B cell (primary cell): ENCODE measurements at regions not wholly inside any gene's neighbourhood (a gene's known extent, or its start where the extent isn't known, plus 50 kb on each side); places are given as distances from the start of the nearest gene placed in this dataset.

Experiments used
- ATAC-seq: fragments of 200-7000 bp; cut with Tn5 transposase; one replicate; pipeline ENCODE4 v1.10.0; 2021; ENCODE audit warnings: low read depth, mild to moderate bottlenecking, moderate number of reproducible peaks, moderate library complexity
- CTCF ChIA-PET: fragments of 350-600 bp; sonication (Branson Sonifier 250); formaldehyde crosslinking; loops from one replicate; lab custom pipeline; 2021; ENCODE audit warnings: antibody characterized with exemption, inconsistent platforms; lab: Charles Lee
- POLR2A ChIA-PET: fragments of 350-600 bp; sonication (Branson Sonifier 250); formaldehyde crosslinking; loops from one replicate; lab custom pipeline; 2021; ENCODE audit warnings: antibody characterized with exemption; lab: Charles Lee
- DNase-seq: peaks from one replicate; pipeline ENCODE4 v3.0.0; 2013
- H2AFZ ChIP-seq: 2 replicates; pipeline ENCODE4 v1.6.1; 2012; ENCODE audit warnings: mild to moderate bottlenecking, low read depth, low read length; ENCODE audit not compliant: insufficient read depth, poor library complexity, severe bottlenecking
- H3K27ac ChIP-seq, 2 donors: 1 replicate in 1 of 2; 2 replicates in 1 of 2; pipeline ENCODE4 v1.5.1; 2012 to 2013; ENCODE audit warnings: low read length in 2 of 2, mild to moderate bottlenecking in 2 of 2, moderate library complexity in 1 of 2
- H3K27me3 ChIP-seq, 4 experiments: fragments of 200-600 bp in 1 of 4; sonication (generic) in 1 of 4; replicated peaks in 1 of 4; 1 replicate in 2 of 4; 2 replicates in 2 of 4; pipeline versions ENCODE4 v1.6.1 to v1.7.0; 2013 to 2016; ENCODE audit warnings: low read length in 3 of 4, mild to moderate bottlenecking in 2 of 4, mixed read lengths in 1 of 4, moderate library complexity in 1 of 4; ENCODE audit not compliant: insufficient read depth in 4 of 4, control insufficient read depth in 3 of 4; ENCODE audit errors: control extremely low read depth in 1 of 4
- H3K36me3 ChIP-seq, 2 experiments: replicated peaks in 1 of 2; 1 replicate in 1 of 2; 2 replicates in 1 of 2; pipeline versions ENCODE4 v1.6.1 to v1.7.1; 2013; ENCODE audit warnings: low read length in 1 of 2; ENCODE audit not compliant: insufficient read depth in 2 of 2, control insufficient read depth in 1 of 2; ENCODE audit errors: control extremely low read depth in 1 of 2, extremely low read depth in 1 of 2
- H3K4me1 ChIP-seq, 2 donors: fragments of 200-600 bp in 1 of 2; sonication (generic) in 1 of 2; 1 replicate in 1 of 2; 2 replicates in 1 of 2; pipeline versions ENCODE4 v1.5.1 to v1.6.1; 2013 to 2017; ENCODE audit warnings: low read length in 2 of 2; ENCODE audit not compliant: control insufficient read depth in 2 of 2, insufficient read depth in 2 of 2
- H3K4me2 ChIP-seq: replicated peaks from 2 replicates; pipeline ENCODE3; 2012; ENCODE audit warnings: mild to moderate bottlenecking, low read depth, low read length; ENCODE audit not compliant: poor library complexity, severe bottlenecking
- H3K4me3 ChIP-seq, 5 experiments: fragments of 200-600 bp in 1 of 5; sonication (generic) in 1 of 5; 1 replicate in 3 of 5; 2 replicates in 2 of 5; pipeline versions ENCODE4 v1.5.1 to v1.7.0; 2011 to 2016; ENCODE audit warnings: low read length in 4 of 5, mild to moderate bottlenecking in 4 of 5, low read depth in 2 of 5, control low read depth in 1 of 5, moderate library complexity in 1 of 5; ENCODE audit not compliant: insufficient read depth in 1 of 5; ENCODE audit errors: control extremely low read depth in 1 of 5, extremely low read depth in 1 of 5
- H3K79me2 ChIP-seq: fragments of 200-600 bp; sonication (generic); one replicate; pipeline ENCODE4 v1.6.0; 2016; ENCODE audit warnings: low read length; ENCODE audit not compliant: control insufficient read depth, insufficient read depth
- H3K9ac ChIP-seq: fragments of 200-600 bp; sonication (generic); 2 replicates; pipeline ENCODE4 v1.6.1; 2017; ENCODE audit warnings: mild to moderate bottlenecking, low read length, moderate library complexity
- H3K9me3 ChIP-seq, 3 donors: one replicate each; pipeline versions ENCODE4 v1.6.1 to v1.7.1; 2013; ENCODE audit warnings: low read length in 2 of 3; ENCODE audit not compliant: control insufficient read depth in 2 of 3, insufficient read depth in 1 of 3; ENCODE audit errors: control extremely low read depth in 1 of 3
- H4K20me1 ChIP-seq: 2 replicates; pipeline ENCODE4 v1.6.0; 2012; ENCODE audit warnings: mild to moderate bottlenecking, low read length; ENCODE audit not compliant: insufficient read depth, control insufficient read depth, poor library complexity, severe bottlenecking
- H3K27ac Mint-ChIP-seq: one replicate; pipeline ENCODE4 v1.8.0; 2021; ENCODE audit warnings: mixed read lengths
- H3K27me3 Mint-ChIP-seq: one replicate; pipeline ENCODE4 v1.8.0; 2021; ENCODE audit warnings: mixed read lengths
- H3K4me1 Mint-ChIP-seq: one replicate; pipeline ENCODE4 v1.8.0; 2021; ENCODE audit warnings: mixed read lengths
- H3K4me3 Mint-ChIP-seq: one replicate; pipeline ENCODE4 v1.8.0; 2021; ENCODE audit warnings: mixed read lengths
- H3K9me3 Mint-ChIP-seq: one replicate; pipeline ENCODE4 v1.8.0; 2022; ENCODE audit warnings: mixed read lengths; ENCODE audit not compliant: insufficient read depth
- EZH2 ChIP-seq: IDR thresholded peaks from 2 replicates; pipeline ENCODE4 v1.6.1; 2012; ENCODE audit warnings: borderline replicate concordance, low read depth, mild to moderate bottlenecking, moderate library complexity, low read length; ENCODE audit not compliant: insufficient read depth, poor library complexity, severe bottlenecking
- WGBS: methylation state at CpG from one replicate; pipeline ENCODE4 v1.1.5; 2013; ENCODE audit warnings: missing lambda C conversion rate; ENCODE audit not compliant: insufficient coverage; 5-methylcytosine and 5-hydroxymethylcytosine counted together
- intact Hi-C: fragments of 100-400 bp; cut with micrococcal nuclease; formaldehyde crosslinking; loops from one replicate; pipeline ENCODE4 v1.10.0; 2022
- TF ChIP-seq, protein P1 (sequence below): fragments of 200-600 bp; IDR thresholded peaks from one replicate; pipeline ENCODE4 v1.8.0; 2022; ENCODE audit warnings: antibody characterized with exemption, mild to moderate bottlenecking

DNA sequence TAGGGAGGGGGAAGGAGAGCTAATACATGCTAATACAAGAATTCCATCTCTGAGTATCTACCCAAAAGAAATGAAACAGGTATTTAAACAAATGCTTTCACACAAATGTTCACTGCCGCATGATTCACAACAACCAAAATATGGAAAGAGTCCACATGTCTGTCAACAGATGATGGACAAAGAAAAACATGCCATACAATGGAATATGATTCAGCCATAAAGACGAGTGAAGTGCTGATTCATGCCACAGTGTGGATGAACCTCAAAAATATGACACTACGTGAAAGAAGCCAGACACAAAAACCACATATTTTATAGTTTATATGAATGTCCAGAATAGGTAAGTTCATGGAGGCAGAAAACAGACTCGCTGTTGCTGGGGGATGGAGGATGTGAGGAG, 321.4 kb downstream of the FOXL1 start:
- no peaks in the 10 kb centered on the region for H3K79me2 ChIP-seq
- Mint-ChIP-seq H3K27ac (no peak overlapping the region), H3K9me3 (no peaks in the 10 kb centered on the region), H3K4me3 (no peak overlapping the region), H3K4me1 (no peaks in the 10 kb centered on the region), H3K27me3 (peaks cover 8% of the 10 kb centered on the region)
- H3K4me1 ChIP-seq: no peaks in the 10 kb centered on the region
- H4K20me1 ChIP-seq: no peaks in the 10 kb centered on the region
- WGBS: 100% methylated on average over 2 of the region's 4 CpGs
- ATAC-seq: no peak
- no peak overlapping the region for H2AFZ ChIP-seq
- H3K9me3 ChIP-seq: no peaks in the 10 kb centered on the region
- H3K27me3 ChIP-seq: no peaks in the 10 kb centered on the region
- H3K4me2 ChIP-seq: no peak overlapping the region
- no peak overlapping the region for H3K27ac ChIP-seq
- H3K36me3 ChIP-seq: no peaks in the 10 kb centered on the region
- POLR2A ChIA-PET: no interaction called here
- DNase-seq: no peak
- intact Hi-C loops: no loop called here
- CTCF ChIA-PET: no interaction called here
- H3K4me3 ChIP-seq: no peak overlapping the region
- no peak for TF ChIP-seq EZH2
- TF ChIP-seq, protein P1, sequence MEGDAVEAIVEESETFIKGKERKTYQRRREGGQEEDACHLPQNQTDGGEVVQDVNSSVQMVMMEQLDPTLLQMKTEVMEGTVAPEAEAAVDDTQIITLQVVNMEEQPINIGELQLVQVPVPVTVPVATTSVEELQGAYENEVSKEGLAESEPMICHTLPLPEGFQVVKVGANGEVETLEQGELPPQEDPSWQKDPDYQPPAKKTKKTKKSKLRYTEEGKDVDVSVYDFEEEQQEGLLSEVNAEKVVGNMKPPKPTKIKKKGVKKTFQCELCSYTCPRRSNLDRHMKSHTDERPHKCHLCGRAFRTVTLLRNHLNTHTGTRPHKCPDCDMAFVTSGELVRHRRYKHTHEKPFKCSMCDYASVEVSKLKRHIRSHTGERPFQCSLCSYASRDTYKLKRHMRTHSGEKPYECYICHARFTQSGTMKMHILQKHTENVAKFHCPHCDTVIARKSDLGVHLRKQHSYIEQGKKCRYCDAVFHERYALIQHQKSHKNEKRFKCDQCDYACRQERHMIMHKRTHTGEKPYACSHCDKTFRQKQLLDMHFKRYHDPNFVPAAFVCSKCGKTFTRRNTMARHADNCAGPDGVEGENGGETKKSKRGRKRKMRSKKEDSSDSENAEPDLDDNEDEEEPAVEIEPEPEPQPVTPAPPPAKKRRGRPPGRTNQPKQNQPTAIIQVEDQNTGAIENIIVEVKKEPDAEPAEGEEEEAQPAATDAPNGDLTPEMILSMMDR: no peak
- H3K9ac ChIP-seq: no peak overlapping the region

DNA sequence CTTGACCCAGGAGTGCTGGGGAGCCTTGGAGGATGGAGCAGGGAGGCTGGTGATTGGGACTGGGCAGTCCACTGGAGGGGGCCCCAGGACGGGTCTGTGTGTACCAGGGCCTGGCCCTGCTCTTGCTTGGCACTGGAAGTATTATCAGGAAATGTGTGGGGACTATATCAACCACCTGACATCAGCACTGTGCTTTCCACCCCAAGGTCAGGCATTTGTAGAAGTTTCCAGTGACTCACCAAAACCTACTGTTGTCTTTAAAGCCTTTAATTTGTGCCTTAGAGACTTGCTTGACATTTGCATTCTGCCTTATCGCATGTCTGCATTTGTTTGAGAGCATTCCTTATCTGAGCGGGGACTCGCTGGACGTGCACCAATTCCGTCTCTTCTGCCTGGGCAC, 323.1 kb downstream of the FOXL1 start:
- no peak for DNase-seq
- H3K4me2 ChIP-seq: no peak overlapping the region
- H3K4me1 ChIP-seq: no peaks in the 10 kb centered on the region
- ATAC-seq: no peak
- ChIA-PET CTCF (no interaction called here), POLR2A (no interaction called here)
- Mint-ChIP-seq H3K4me1 (no peaks in the 10 kb centered on the region), H3K4me3 (no peak overlapping the region), H3K27ac (no peak overlapping the region), H3K9me3 (no peaks in the 10 kb centered on the region), H3K27me3 (peaks cover 13% of the 10 kb centered on the region)
- H4K20me1 ChIP-seq: no peaks in the 10 kb centered on the region
- no peaks in the 10 kb centered on the region for H3K36me3 ChIP-seq
- intact Hi-C loops: no loop called here
- H3K79me2 ChIP-seq: no peaks in the 10 kb centered on the region
- no peaks in the 10 kb centered on the region for H3K27me3 ChIP-seq
- no peak for TF ChIP-seq EZH2
- TF ChIP-seq, protein P1: no peak
- 95% methylated on average over 6 of the region's 6 CpGs for WGBS
- H3K27ac ChIP-seq: no peak overlapping the region
- no peak overlapping the region for H3K9ac ChIP-seq
- H2AFZ ChIP-seq: no peak overlapping the region
- H3K4me3 ChIP-seq: no peak overlapping the region
- H3K9me3 ChIP-seq: no peaks in the 10 kb centered on the region
